ENCODE measurements at regions not wholly inside any gene's neighbourhood (a gene's known extent, or its start where the extent isn't known, plus 50 kb on each side); places are given as distances from the start of the nearest gene placed in this dataset.

- DNase-seq, result no peak
- H3K79me2 ChIP-seq (ENCODE audit: low read depth), result no peaks in the 10 kb centered on the region
- H3K4me1 ChIP-seq (replicated peaks; ENCODE audit: insufficient read depth), result peaks cover 13% of the 10 kb centered on the region
- no peaks in the 10 kb centered on the region for H3K36me3 ChIP-seq (ENCODE audit: low read depth)
- no peak for TF ChIP-seq EZH2 (IDR thresholded peaks at IDR 0.05; ENCODE audit: low read depth)
- no peak for TF ChIP-seq CTCF (conservative IDR thresholded peaks at IDR 0.05)
- no peak overlapping the region for H3K4me2 ChIP-seq
- no peak overlapping the region for H3K4me3 ChIP-seq
- H4K20me1 ChIP-seq (ENCODE audit: insufficient read depth), result no peaks in the 10 kb centered on the region
- no peaks in the 10 kb centered on the region for H3K9me2 ChIP-seq (ENCODE audit: insufficient read depth)
- no peaks in the 10 kb centered on the region; the same call in 1 of the 2 replicates for H3F3A ChIP-seq (ENCODE audit: insufficient read depth, low read depth)
- H2AFZ ChIP-seq, result no peak overlapping the region
- ChIA-PET POLR2A (ENCODE audit: unreplicated experiment) (no interaction called here), CTCF (interaction anchor here (1.0 to 1.1 kb wide), 2 partner anchors 35 to 245 kb away, joined by 3 to 4 read pairs; no protein-coding TSS in a partner anchor)
- H3K27ac ChIP-seq, result no peak overlapping the region
- intact Hi-C loops (cut with micrococcal nuclease; ENCODE audit: unreplicated experiment), result no loop called here
- no TSS peak for BruUV-seq (replicated peaks)
- H3K27me3 ChIP-seq (ENCODE audit: insufficient read depth, low read depth), result no peaks in the 10 kb centered on the region
- H3K9me3 ChIP-seq (ENCODE audit: insufficient read depth, low read depth), result no peaks in the 10 kb centered on the region
These were observed 157.0 kb downstream of the MRPL14 start for GRCh38 chr6:43970068-43970912.

- no peaks in the 10 kb centered on the region for H3K27me3 ChIP-seq (ENCODE audit: insufficient read depth, low read depth)
- H3K9me2 ChIP-seq (ENCODE audit: insufficient read depth), result no peaks in the 10 kb centered on the region
- intact Hi-C loops (cut with micrococcal nuclease; ENCODE audit: unreplicated experiment), result no loop called here
- no TSS peak for BruUV-seq (replicated peaks)
- H3K4me1 ChIP-seq (replicated peaks; ENCODE audit: insufficient read depth), result 0 out of 2 replicates have a peak, but pooled peaks cover 4% of the 10 kb centered on the region
- no peak overlapping the region for H3K4me3 ChIP-seq
- no peak overlapping the region for H2AFZ ChIP-seq
- no peak for DNase-seq
- H3F3A ChIP-seq (ENCODE audit: insufficient read depth, low read depth), result no peaks in the 10 kb centered on the region; the same call in 1 of the 2 replicates
- no peaks in the 10 kb centered on the region for H3K79me2 ChIP-seq (ENCODE audit: low read depth)
- H3K27ac ChIP-seq, result no peak overlapping the region
- H3K9me3 ChIP-seq (ENCODE audit: insufficient read depth, low read depth), result no peaks in the 10 kb centered on the region
- no peak overlapping the region for H3K4me2 ChIP-seq
- no peaks in the 10 kb centered on the region for H3K36me3 ChIP-seq (ENCODE audit: low read depth)
- POLR2A ChIA-PET (ENCODE audit: unreplicated experiment), result no interaction called here
- TF ChIP-seq EZH2 (IDR thresholded peaks at IDR 0.05; ENCODE audit: low read depth) (no peak), CTCF (conservative IDR thresholded peaks at IDR 0.05) (no peak)
- H4K20me1 ChIP-seq (ENCODE audit: insufficient read depth), result no peaks in the 10 kb centered on the region
- CTCF ChIA-PET, result interaction anchor here (1.1 kb wide), 1 partner anchor 36 kb away, joined by 4 read pairs; no protein-coding TSS in a partner anchor
These were observed 157.9 kb downstream of the MRPL14 start for GRCh38 chr6:43969158-43969981.

- Histone ChIP-seq H2AFZ (no peak overlapping the region), H4K20me1 (ENCODE audit: insufficient read depth) (no peaks in the 10 kb centered on the region), H3K4me2 (no peak overlapping the region), H3K27ac (no peak overlapping the region), H3K79me2 (ENCODE audit: low read depth) (no peaks in the 10 kb centered on the region), H3K36me3 (ENCODE audit: low read depth) (no peaks in the 10 kb centered on the region), H3K9me2 (ENCODE audit: insufficient read depth) (no peaks in the 10 kb centered on the region), H3K4me3 (no peak overlapping the region), H3K9me3 (ENCODE audit: insufficient read depth, low read depth) (no peaks in the 10 kb centered on the region), H3F3A (ENCODE audit: insufficient read depth, low read depth) (no peaks in the 10 kb centered on the region; the same call in 1 of the 2 replicates), H3K27me3 (ENCODE audit: insufficient read depth, low read depth) (no peaks in the 10 kb centered on the region), H3K4me1 (replicated peaks; ENCODE audit: insufficient read depth) (0 out of 2 replicates have a peak, but pooled peaks cover 4% of the 10 kb centered on the region)
- ChIA-PET POLR2A (ENCODE audit: unreplicated experiment) (no interaction called here), CTCF (no interaction called here)
- no peak for TF ChIP-seq EZH2 (IDR thresholded peaks at IDR 0.05; ENCODE audit: low read depth)
- no peak for TF ChIP-seq CTCF (conservative IDR thresholded peaks at IDR 0.05)
- BruUV-seq (replicated peaks), result no TSS peak
- intact Hi-C loops (cut with micrococcal nuclease; ENCODE audit: unreplicated experiment), result no loop called here
- no peak for DNase-seq
These were observed 158.9 kb downstream of the MRPL14 start for GRCh38 chr6:43968110-43968965.

All from PC-9 (cell line).